SK-N-SH (cell line): ENCODE measurements at regions not wholly inside any gene's neighbourhood (a gene's known extent, or its start where the extent isn't known, plus 50 kb on each side); places are given as distances from the start of the nearest gene placed in this dataset.

ENCODE experiments used
- CTCF ChIA-PET: fragments of 300-600, 350-600 bp; formaldehyde crosslinking; extraction: SDS; loops from one replicate; lab custom pipeline; 2021; lab: Yijun Ruan, JAX
- POLR2A ChIA-PET: fragments of 350-600 bp; sonication (Branson Sonifier 250); formaldehyde crosslinking; extraction: SDS; loops from one replicate; lab custom pipeline; 2020; ENCODE audit warnings: antibody characterized with exemption, inconsistent platforms; lab: Yijun Ruan, JAX
- DNase-seq: peaks from one replicate; pipeline ENCODE4 v3.0.0; 2012
- H2AFZ ChIP-seq: fragments of 200-600 bp; sonication (generic); 2 replicates; pipeline ENCODE4 v1.8.1; 2016; ENCODE audit warnings: antibody characterized with exemption, mild to moderate bottlenecking, low read depth
- H3F3A ChIP-seq: fragments of 200-600 bp; sonication (generic); replicated peaks from 2 replicates; pipeline ENCODE3; 2016; ENCODE audit warnings: antibody characterized with exemption, mild to moderate bottlenecking; ENCODE audit not compliant: insufficient read depth
- H3K27ac ChIP-seq, 2 experiments: fragments of 200-500 bp in 1 of 2; fragments of 200-600 bp in 1 of 2; sonication (Bioruptor generic) in 1 of 2; sonication (generic), shearing (Covaris generic) in 1 of 2; 2 replicates each; pipeline versions ENCODE4 v1.5.1 to v1.6.1; 2014 to 2016; ENCODE audit warnings: low read depth in 2 of 2, inconsistent platforms in 1 of 2, low read length in 1 of 2, mild to moderate bottlenecking in 1 of 2, mixed read lengths in 1 of 2
- H3K27me3 ChIP-seq: fragments of 200-600 bp; sonication (generic), shearing (Covaris generic); 2 replicates; pipeline ENCODE4 v1.6.1; 2016; ENCODE audit warnings: mixed run types; ENCODE audit not compliant: insufficient read depth
- H3K36me3 ChIP-seq, 2 experiments: fragments of 200-500 bp in 1 of 2; fragments of 200-600 bp in 1 of 2; sonication (Bioruptor generic) in 1 of 2; sonication (generic) in 1 of 2; replicated peaks in 1 of 2; 2 replicates each; pipeline versions ENCODE3 to v1.5.1; 2014 to 2016; ENCODE audit warnings: low read length in 1 of 2, mild to moderate bottlenecking in 1 of 2; ENCODE audit not compliant: insufficient read depth in 2 of 2, control insufficient read depth in 1 of 2
- H3K4me1 ChIP-seq, 2 experiments: fragments of 200-500 bp in 1 of 2; fragments of 200-600 bp in 1 of 2; sonication (Bioruptor generic) in 1 of 2; sonication (generic), shearing (Covaris generic) in 1 of 2; 2 replicates each; pipeline versions ENCODE4 v1.5.1 to v1.6.1; 2014 to 2016; ENCODE audit warnings: low read depth in 1 of 2, low read length in 1 of 2, mixed run types in 1 of 2; ENCODE audit not compliant: insufficient read depth in 2 of 2, control insufficient read depth in 1 of 2
- H3K4me2 ChIP-seq: fragments of 200-600 bp; sonication (generic), shearing (Covaris generic); 2 replicates; pipeline ENCODE4 v1.6.1; 2017; ENCODE audit warnings: mixed run types
- H3K4me3 ChIP-seq, 2 experiments: fragments of 200-500 bp in 1 of 2; fragments of 200-600 bp in 1 of 2; sonication (Bioruptor generic) in 1 of 2; sonication (generic), shearing (Covaris generic) in 1 of 2; 2 replicates each; pipeline versions ENCODE4 v1.5.1 to v1.8.1; 2014 to 2016; ENCODE audit warnings: low read depth in 2 of 2, inconsistent platforms in 1 of 2, low read length in 1 of 2, mild to moderate bottlenecking in 1 of 2, mixed read lengths in 1 of 2, moderate library complexity in 1 of 2
- H3K79me2 ChIP-seq: fragments of 200-600 bp; sonication (generic); 2 replicates; pipeline ENCODE4 v1.8.1; 2017; ENCODE audit warnings: mild to moderate bottlenecking; ENCODE audit not compliant: insufficient read depth
- H3K9ac ChIP-seq: fragments of 200-600 bp; sonication (generic); 2 replicates; pipeline ENCODE4 v1.6.1; 2017; ENCODE audit warnings: mixed run types
- H3K9me2 ChIP-seq: fragments of 200-600 bp; sonication (generic); 2 replicates; pipeline ENCODE4 v1.6.1; 2017; ENCODE audit warnings: mixed run types
- H3K9me3 ChIP-seq: fragments of 200-600 bp; sonication (generic); 2 replicates; pipeline ENCODE4 v1.6.1; 2017; ENCODE audit warnings: mixed run types, mild to moderate bottlenecking, moderate library complexity
- H4K20me1 ChIP-seq: fragments of 200-600 bp; sonication (generic); 2 replicates; pipeline ENCODE4 v1.6.1; 2017; ENCODE audit warnings: mild to moderate bottlenecking, mixed run types; ENCODE audit not compliant: insufficient read depth
- CHD2 ChIP-seq: fragments of 150-350 bp; IDR thresholded peaks from 2 replicates; pipeline ENCODE4 v1.6.1; 2018; ENCODE audit warnings: low read length; ENCODE audit not compliant: partially characterized antibody
- EP300 ChIP-seq, 2 experiments: IDR thresholded peaks; 2 replicates each; pipeline versions ENCODE4 v1.4.0 to v1.6.1; 2012; ENCODE audit warnings: borderline replicate concordance in 1 of 2, low read depth in 1 of 2, low read length in 1 of 2
- EZH2phosphoT487 ChIP-seq: fragments of 200-600 bp; sonication (generic); IDR thresholded peaks from 2 replicates; pipeline ENCODE4 v1.6.1; 2017; ENCODE audit warnings: low read depth, mixed run types, mild to moderate bottlenecking, antibody characterized with exemption, moderate library complexity, borderline replicate concordance
- GATA2 ChIP-seq: sonication (generic); formaldehyde crosslinking; IDR thresholded peaks from 2 replicates; pipeline ENCODE4 v1.5.0; 2020; ENCODE audit warnings: mild to moderate bottlenecking, missing genetic modification reagents
- MEF2A ChIP-seq: IDR thresholded peaks from 2 replicates; pipeline ENCODE4 v1.4.0; 2012; ENCODE audit warnings: low read depth, borderline replicate concordance
- MXI1 ChIP-seq: IDR thresholded peaks from 2 replicates; pipeline ENCODE4 v1.6.1; 2012; ENCODE audit warnings: mild to moderate bottlenecking, low read depth, low read length, improper control_type of control experiment
- NFIC ChIP-seq: IDR thresholded peaks from 2 replicates; pipeline ENCODE4 v1.4.0; 2012; ENCODE audit warnings: borderline replicate concordance
- NRF1 ChIP-seq: IDR thresholded peaks from 2 replicates; pipeline ENCODE4 v1.6.1; 2012; ENCODE audit warnings: low read depth, mild to moderate bottlenecking, low read length
- POLR2AphosphoS5 ChIP-seq: IDR thresholded peaks from 2 replicates; pipeline ENCODE4 v1.6.1; 2012; ENCODE audit warnings: low read depth, low read length
- RAD21 ChIP-seq: IDR thresholded peaks from 2 replicates; pipeline ENCODE4 v1.6.1; 2012; ENCODE audit warnings: mild to moderate bottlenecking, low read length
- RXRA ChIP-seq: IDR thresholded peaks from 2 replicates; pipeline ENCODE4 v1.4.0; 2012; ENCODE audit warnings: low read depth, mild to moderate bottlenecking, borderline replicate concordance
- TAF1 ChIP-seq: IDR thresholded peaks from 2 replicates; pipeline ENCODE4 v1.6.1; 2012; ENCODE audit warnings: low read depth, mild to moderate bottlenecking, low read length, moderate library complexity, borderline replicate concordance
- TEAD4 ChIP-seq: IDR thresholded peaks from 2 replicates; pipeline ENCODE4 v1.4.0; 2012; ENCODE audit warnings: mild to moderate bottlenecking, borderline replicate concordance; ENCODE audit not compliant: insufficient read depth
- YY1 ChIP-seq: IDR thresholded peaks from 2 replicates; pipeline ENCODE4 v1.4.0; 2012; ENCODE audit warnings: low read depth, mild to moderate bottlenecking
- WGBS: methylation state at CpG from one replicate; pipeline ENCODE4 v1.1.6; 2017; ENCODE audit warnings: low lambda C conversion rate; 5-methylcytosine and 5-hydroxymethylcytosine counted together
- TF ChIP-seq, protein P1 (sequence below): IDR thresholded peaks from 2 replicates; pipeline ENCODE4; 2012
- TF ChIP-seq, protein P2 (sequence below): IDR thresholded peaks from 2 replicates; pipeline ENCODE4 v1.4.0; 2012; ENCODE audit warnings: low read depth, borderline replicate concordance
- TF ChIP-seq, protein P3 (sequence below): fragments of 200-600 bp; sonication (generic); IDR thresholded peaks from 2 replicates; pipeline ENCODE4 v1.6.1; 2017; ENCODE audit warnings: antibody characterized with exemption, mild to moderate bottlenecking, moderate library complexity
- TF ChIP-seq, protein P4 (sequence below): fragments of 150-350 bp; IDR thresholded peaks from 2 replicates; pipeline ENCODE4 v1.6.1; 2017; ENCODE audit warnings: antibody characterized with exemption, low read length, low read depth, borderline replicate concordance

DNA sequence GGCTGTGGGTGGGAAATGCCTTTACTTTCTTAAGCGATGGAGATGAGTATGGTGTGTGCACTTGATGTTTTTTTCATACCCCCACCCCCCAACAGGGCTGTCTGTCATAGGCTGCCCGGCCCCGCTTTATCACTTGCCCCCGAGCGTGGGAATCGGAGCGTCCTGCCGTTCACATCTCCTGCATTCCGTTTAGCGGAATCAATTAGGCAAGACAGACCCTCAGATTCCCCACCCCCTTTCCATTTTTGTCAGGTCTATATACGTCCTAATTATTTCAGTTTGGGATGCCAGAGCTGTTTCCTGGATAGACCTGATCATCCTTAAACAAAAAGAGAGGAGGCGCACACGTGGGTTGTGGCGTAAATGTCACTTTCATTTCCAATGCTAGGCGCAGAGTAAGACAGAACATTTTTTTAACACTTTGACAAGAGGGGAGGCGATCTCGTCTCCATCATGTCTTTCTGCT, 217.2 kb downstream of the MEF2C start:
- H3K4me1 ChIP-seq: peaks cover 0 to 6% of the 10 kb centered on the region in 2 experiments; a peak in 1 of 4 replicates
- no peak overlapping the region for H3K4me2 ChIP-seq
- no peak overlapping the region for H3K9ac ChIP-seq
- H3K36me3 ChIP-seq: no peaks in the 10 kb centered on the region
- H3K27me3 ChIP-seq: peaks cover 54% of the 10 kb centered on the region
- no peaks in the 10 kb centered on the region for H3F3A ChIP-seq
- H3K9me3 ChIP-seq: no peaks in the 10 kb centered on the region
- WGBS: 16% methylated on average over 17 of the region's 17 CpGs
- no peak overlapping the region for H3K27ac ChIP-seq
- H3K4me3 ChIP-seq: no peak overlapping the region
- POLR2A ChIA-PET: no interaction called here
- DNase-seq: no peak
- TF ChIP-seq YY1: no peak
- TF ChIP-seq, protein P1, sequence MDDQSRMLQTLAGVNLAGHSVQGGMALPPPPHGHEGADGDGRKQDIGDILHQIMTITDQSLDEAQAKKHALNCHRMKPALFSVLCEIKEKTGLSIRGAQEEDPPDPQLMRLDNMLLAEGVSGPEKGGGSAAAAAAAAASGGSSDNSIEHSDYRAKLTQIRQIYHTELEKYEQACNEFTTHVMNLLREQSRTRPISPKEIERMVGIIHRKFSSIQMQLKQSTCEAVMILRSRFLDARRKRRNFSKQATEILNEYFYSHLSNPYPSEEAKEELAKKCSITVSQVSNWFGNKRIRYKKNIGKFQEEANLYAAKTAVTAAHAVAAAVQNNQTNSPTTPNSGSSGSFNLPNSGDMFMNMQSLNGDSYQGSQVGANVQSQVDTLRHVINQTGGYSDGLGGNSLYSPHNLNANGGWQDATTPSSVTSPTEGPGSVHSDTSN: no peak
- TF ChIP-seq EP300 (IDR thresholded peaks at IDR 0.05; ENCODE audit: borderline replicate concordance in 1 of 2, low read depth in 1 of 2, low read length in 1 of 2): no peak
- TF ChIP-seq NRF1: no peak
- TF ChIP-seq POLR2AphosphoS5: no peak
- TF ChIP-seq RAD21: no peak
- TF ChIP-seq, protein P2, sequence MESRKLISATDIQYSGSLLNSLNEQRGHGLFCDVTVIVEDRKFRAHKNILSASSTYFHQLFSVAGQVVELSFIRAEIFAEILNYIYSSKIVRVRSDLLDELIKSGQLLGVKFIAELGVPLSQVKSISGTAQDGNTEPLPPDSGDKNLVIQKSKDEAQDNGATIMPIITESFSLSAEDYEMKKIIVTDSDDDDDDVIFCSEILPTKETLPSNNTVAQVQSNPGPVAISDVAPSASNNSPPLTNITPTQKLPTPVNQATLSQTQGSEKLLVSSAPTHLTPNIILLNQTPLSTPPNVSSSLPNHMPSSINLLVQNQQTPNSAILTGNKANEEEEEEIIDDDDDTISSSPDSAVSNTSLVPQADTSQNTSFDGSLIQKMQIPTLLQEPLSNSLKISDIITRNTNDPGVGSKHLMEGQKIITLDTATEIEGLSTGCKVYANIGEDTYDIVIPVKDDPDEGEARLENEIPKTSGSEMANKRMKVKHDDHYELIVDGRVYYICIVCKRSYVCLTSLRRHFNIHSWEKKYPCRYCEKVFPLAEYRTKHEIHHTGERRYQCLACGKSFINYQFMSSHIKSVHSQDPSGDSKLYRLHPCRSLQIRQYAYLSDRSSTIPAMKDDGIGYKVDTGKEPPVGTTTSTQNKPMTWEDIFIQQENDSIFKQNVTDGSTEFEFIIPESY: no peak
- TF ChIP-seq NFIC: no peak
- TF ChIP-seq TEAD4: no peak
- no peak for TF ChIP-seq RXRA
- TF ChIP-seq MEF2A: no peak
- no peak overlapping the region for H2AFZ ChIP-seq
- CTCF ChIA-PET: interaction anchor here (0.9 to 2.7 kb wide), 6 partner anchors 11 to 884 kb away, joined by 3 to 10 read pairs (median 5); no protein-coding TSS in a partner anchor
- H3K9me2 ChIP-seq: no peaks in the 10 kb centered on the region
- H3K79me2 ChIP-seq: no peaks in the 10 kb centered on the region
- H4K20me1 ChIP-seq: no peaks in the 10 kb centered on the region

DNA sequence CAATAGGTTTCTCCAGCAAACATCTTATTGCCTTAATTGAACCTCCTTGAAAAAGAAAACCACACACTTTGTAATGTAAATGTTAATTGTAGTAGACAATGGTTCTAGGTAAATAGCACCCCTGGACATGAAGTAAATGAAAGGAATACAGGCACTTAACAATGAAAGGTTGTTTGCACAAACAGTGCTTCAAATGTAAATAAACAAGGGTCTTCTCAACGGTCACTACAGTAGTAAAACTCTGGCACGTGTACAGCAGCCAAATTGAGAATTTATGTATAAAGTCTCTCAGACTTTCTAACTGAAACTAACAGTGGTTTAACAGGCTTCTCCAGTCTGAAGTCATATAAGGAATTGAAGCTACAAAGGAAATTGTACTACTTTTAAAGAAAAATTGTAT, 218.3 kb downstream of the MEF2C start:
- Histone ChIP-seq H2AFZ (no peak overlapping the region), H3K9ac (no peak overlapping the region), H3F3A (no peaks in the 10 kb centered on the region), H3K36me3 (no peaks in the 10 kb centered on the region), H3K9me3 (no peaks in the 10 kb centered on the region), H3K4me1 (peaks cover 0 to 9% of the 10 kb centered on the region in 2 experiments; a peak in 1 of 4 replicates), H3K4me3 (no peak overlapping the region), H3K27me3 (peaks cover 63% of the 10 kb centered on the region), H3K9me2 (no peaks in the 10 kb centered on the region), H3K27ac (no peak overlapping the region), H3K4me2 (no peak overlapping the region), H4K20me1 (no peaks in the 10 kb centered on the region), H3K79me2 (no peaks in the 10 kb centered on the region)
- ChIA-PET POLR2A (no interaction called here), CTCF (interaction anchor here (2.1 kb wide), 1 partner anchor 15 kb away, joined by 6 read pairs; no protein-coding TSS in a partner anchor)
- no peak for TF ChIP-seq EZH2phosphoT487
- TF ChIP-seq, protein P1: no peak
- no peak for TF ChIP-seq MXI1
- TF ChIP-seq TAF1: no peak
- TF ChIP-seq, protein P3, sequence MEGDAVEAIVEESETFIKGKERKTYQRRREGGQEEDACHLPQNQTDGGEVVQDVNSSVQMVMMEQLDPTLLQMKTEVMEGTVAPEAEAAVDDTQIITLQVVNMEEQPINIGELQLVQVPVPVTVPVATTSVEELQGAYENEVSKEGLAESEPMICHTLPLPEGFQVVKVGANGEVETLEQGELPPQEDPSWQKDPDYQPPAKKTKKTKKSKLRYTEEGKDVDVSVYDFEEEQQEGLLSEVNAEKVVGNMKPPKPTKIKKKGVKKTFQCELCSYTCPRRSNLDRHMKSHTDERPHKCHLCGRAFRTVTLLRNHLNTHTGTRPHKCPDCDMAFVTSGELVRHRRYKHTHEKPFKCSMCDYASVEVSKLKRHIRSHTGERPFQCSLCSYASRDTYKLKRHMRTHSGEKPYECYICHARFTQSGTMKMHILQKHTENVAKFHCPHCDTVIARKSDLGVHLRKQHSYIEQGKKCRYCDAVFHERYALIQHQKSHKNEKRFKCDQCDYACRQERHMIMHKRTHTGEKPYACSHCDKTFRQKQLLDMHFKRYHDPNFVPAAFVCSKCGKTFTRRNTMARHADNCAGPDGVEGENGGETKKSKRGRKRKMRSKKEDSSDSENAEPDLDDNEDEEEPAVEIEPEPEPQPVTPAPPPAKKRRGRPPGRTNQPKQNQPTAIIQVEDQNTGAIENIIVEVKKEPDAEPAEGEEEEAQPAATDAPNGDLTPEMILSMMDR: no peak
- no peak for TF ChIP-seq TEAD4
- TF ChIP-seq GATA2 (CRISPR knock-in tag): no peak
- TF ChIP-seq CHD2: no peak
- TF ChIP-seq, protein P4, sequence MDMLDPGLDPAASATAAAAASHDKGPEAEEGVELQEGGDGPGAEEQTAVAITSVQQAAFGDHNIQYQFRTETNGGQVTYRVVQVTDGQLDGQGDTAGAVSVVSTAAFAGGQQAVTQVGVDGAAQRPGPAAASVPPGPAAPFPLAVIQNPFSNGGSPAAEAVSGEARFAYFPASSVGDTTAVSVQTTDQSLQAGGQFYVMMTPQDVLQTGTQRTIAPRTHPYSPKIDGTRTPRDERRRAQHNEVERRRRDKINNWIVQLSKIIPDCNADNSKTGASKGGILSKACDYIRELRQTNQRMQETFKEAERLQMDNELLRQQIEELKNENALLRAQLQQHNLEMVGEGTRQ: no peak
- no peak for TF ChIP-seq YY1
- TF ChIP-seq RAD21: no peak
- TF ChIP-seq NRF1: no peak
- TF ChIP-seq MEF2A: no peak
- no peak for DNase-seq
- 17% methylated on average over 2 of the region's 2 CpGs for WGBS
